Stimulated activated CD8-positive, alpha-beta memory T cell treated with anti-CD3 and anti-CD28 coated beads, Interleukin-15, amount 100 ng/mL, for 48 hours (primary cell): ENCODE measurements at regions not wholly inside any gene's neighbourhood (a gene's known extent, or its start where the extent isn't known, plus 50 kb on each side); places are given as distances from the start of the nearest gene placed in this dataset.

ENCODE experiments used
- DNase-seq, 2 donors: peaks; one replicate each; pipeline ENCODE4 v3.0.0-alpha.2; 2020; ENCODE audit warnings: low read depth in 2 of 2

DNA sequence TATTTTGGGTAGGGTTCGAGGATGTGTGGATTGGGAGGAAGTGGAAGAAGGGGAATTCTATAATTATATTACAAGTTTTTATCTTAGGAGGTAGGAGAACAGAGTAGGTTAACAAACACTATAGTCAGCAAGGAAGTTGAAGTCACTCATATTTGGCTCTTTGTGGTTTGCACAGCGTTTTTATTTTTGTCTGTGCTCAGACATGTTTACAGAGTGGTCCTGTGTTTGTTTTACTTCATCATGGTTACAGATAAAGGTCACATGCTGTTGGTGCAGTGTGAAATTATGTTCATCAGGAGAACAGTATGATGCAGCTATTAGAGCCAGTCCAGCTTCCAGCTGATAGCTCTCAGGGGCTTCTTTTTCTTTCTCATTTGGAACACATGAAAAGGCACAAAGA, 299.9 kb upstream of the SFRP2 start:
- no peak for DNase-seq

DNA sequence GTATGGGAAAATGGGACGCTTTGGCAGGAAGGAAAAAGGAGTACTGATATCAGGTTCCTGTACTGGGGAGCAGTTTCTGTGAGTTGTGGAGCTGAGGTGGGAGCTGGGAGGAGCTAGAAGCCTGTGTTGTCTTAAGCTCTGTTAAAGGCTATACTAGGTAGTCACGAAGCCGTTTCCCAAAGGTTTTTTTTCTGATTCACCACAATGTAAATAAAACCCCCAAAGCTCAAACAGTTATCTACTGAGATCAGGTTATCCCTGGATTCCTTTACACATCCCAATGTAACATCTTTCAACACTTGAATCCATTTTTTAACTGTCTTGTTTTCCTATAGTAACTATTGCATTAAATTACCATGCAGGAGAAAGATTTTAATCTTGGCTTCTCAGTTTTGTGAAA, 297.4 kb upstream of the SFRP2 start:
- DNase-seq: no peak

DNA sequence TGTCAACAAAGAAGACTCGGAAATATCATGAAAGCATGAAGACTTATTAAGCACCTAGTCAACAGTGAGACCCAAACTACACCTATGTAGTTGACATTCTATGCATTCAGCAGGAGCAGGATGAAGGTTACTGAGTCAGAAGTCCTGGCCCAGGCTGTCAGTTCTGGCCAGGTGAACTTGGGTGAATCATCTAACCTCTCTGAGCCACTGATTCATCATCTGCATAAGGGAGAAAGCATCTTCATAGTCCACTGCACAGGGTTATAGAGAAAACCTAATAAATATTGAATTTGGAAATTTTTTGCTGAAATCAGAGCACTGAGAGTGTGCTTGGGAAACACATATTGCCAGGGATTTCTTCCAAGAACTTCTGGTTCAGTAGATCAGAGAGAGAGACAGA, 296.0 kb upstream of the SFRP2 start:
- DNase-seq: no peak

DNA sequence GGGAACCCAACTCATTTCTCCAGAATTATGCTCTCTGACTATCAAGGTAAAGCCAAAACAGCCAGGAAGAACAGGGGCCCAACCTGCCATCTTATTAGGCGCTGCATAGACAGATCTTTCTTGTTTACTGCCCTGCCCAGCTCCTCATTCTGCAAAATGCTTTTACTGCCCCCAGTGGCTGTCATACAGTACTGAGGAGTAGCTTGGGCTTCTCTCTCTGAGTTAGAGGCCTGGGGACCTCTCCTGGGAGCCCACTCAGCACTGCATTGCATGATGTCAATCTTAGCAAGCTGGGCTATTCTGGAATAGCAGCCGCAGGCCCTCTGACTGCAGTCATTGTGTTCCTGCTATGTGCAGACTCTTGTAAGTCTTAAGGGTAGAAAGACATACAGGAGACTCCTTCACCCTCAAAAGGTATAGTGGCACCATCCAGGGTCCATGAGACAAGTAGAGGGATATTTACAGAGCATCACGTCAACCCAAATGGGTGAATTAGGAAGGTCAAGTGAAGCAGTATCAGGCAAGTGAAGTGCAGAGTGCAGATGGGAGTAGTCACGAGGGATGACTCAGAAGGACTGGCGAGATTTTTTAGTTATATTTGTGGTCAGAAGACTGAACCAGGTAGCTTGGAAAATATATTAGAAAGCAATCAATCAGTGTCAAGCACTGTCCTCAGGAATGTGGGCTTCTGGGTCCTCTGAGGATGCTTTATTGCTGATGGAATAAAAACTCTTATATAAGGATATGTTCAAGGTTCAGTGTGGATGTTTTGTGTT, 294.1 kb upstream of the SFRP2 start:
- no peak for DNase-seq

DNA sequence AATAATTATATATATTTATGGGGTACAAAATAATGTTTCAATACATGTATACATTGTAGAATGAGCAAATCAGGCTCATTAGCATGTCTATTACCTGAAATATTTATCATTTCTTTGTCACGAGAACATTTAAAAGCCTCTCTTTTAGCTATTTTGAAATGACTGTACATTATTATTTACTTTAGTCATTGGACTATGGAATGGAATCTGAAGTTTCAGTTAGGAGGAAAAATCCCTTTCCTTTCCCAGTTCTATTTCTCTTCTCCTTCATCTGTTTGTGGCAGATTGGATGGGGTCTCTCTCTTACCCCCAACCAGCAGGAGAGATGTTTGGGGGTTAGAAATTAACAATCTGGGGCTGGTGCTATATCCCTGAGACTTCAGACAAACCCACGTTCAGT, 292.5 kb upstream of the SFRP2 start:
- DNase-seq: no peak

DNA sequence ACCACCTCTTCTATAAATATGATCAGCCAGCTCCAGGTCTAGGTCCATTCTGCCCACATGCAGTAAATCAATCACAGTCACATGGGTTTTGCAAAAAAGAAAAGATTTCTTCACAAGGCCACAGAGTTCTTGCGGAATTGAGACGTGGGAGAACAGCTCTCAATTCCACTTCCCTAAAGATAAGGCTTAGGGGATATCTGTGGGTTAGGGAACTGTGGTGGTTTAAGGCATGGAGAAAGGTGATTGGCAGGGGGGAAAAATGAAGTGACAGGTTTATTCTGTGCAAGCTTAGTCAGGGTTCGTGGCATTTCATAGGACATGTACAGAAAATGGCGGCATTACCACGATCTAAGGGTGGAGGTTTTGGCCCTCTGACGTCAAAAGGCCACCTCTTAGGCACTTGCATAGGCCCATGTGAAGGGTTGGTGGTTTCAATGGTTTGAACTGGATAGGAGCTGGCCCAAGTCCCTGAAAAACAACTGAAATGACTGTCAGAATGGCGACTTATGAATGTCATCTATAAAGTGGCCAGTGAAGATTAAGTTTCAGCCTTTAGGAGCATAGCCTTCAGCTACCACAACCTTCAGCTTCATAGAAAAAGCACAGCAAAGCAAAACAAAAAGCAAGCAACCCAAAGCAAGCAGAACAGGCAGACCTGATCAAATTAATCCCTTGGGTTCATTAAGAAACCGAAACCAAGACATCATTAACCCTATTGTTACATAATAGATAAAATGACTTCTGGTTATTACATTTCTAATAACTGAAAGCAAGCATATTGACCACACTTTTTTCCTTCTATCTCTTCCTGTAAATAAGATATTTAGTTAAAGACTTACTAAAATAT, 289.8 kb upstream of the SFRP2 start:
- no peak for DNase-seq

DNA sequence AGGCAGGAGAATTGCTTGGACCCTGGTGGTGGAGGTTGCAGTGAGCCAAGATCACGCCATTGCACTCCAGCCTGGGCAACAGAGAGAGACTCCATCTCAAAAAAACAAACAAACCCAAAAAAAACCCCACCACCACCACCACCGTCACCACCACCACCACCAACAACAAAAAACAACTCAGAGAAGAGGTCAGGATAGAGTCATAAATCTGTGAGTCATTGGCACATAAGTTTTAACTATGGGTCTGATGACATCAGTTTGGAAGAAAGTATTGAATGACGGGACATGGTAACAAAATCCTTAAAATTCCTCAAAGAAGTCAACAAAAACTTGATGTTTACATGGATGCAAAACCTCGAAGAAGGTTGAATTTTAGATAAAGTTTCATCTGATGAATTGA, 288.0 kb upstream of the SFRP2 start:
- no peak for DNase-seq

DNA sequence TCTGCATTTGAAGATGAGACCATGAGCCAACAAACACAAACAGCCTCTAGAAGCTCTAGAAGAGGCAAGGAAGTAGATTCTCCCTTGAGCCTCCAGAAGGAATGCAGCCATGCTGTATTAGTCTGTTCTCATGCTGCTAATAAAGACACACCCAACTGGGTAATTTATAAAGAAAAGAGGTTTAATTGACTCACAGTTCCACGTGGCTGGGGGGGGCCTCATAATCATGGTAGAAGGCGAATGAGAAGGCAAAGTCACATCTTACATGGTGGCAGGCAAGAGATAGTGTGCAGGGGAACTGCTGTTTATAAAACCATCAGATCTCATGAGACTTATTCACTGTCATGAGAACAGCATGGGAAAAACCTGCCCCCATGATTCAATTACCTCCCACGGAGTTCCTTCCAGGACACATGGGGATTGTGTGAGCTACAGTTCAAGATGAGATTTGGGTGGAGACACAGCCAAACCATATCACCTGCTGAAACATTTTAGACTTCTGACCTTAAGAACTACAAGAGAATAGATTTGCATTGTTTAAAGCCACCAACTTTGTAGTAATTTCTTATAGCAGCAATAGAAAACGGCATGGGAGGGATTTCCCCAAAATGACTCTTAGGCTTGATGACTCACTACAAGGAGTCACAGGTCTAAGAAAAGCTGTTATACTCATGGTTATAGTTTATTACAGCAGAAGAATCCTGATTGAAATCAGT, 284.4 kb upstream of the SFRP2 start:
- no peak for DNase-seq

DNA sequence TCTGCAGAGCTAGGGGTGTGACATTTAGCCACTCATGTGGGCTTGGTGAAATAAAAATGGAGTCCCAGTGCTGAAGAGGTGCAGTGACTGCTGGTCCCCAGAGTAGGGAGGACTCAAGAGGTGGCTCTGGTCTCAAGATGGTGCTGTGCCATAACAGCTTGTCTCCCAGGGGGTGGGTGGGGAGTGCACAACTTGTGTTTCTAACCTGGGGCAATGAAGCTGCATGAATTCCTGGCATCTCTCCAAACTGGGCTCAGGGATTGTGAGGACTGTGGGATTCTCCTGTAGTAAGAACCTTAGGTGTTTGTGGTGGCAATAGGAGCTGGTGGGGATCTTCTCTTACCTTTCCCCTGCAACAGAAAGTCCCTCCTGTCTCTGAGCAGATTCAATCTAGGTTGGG, 278.9 kb upstream of the SFRP2 start:
- DNase-seq: no peak

DNA sequence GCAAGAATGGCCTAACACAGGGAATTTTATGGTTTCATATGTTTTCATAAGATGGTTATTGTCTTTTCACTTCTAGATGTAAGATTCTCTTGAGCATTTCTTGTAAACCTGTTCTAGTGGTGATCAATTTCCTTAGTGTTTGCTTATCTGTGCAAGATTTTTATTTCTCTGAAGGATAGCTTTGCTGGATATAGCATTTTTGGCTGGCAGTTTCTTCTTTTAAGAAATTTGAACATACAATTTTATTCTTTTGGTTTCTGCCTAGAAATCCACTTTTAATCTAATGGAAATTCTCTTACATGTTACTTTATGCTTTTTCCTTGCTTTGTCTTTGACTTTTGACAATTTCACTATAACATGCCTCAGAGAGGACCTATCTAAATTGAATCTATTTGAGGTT, 276.5 kb upstream of the SFRP2 start:
- no peak for DNase-seq

DNA sequence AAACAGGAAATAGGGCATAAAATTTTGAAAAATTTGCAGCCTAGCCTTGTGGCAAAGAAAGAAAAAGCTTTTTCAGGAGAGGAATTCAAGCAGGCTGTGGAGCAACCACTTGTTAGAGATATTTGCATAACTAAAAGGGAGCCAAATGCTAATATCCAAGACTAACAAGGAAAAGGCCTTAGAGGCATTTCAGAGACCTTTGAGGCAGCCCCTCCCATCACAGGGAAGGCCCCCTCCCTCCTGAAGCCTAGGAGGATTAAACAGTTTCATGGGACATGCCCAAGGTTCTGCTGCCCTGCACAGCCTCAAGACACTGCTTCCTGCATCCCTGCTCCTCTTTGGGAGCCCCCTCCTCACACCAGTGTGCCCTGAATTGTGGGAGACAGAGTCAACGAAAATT, 275.4 kb upstream of the SFRP2 start:
- DNase-seq: no peak

DNA sequence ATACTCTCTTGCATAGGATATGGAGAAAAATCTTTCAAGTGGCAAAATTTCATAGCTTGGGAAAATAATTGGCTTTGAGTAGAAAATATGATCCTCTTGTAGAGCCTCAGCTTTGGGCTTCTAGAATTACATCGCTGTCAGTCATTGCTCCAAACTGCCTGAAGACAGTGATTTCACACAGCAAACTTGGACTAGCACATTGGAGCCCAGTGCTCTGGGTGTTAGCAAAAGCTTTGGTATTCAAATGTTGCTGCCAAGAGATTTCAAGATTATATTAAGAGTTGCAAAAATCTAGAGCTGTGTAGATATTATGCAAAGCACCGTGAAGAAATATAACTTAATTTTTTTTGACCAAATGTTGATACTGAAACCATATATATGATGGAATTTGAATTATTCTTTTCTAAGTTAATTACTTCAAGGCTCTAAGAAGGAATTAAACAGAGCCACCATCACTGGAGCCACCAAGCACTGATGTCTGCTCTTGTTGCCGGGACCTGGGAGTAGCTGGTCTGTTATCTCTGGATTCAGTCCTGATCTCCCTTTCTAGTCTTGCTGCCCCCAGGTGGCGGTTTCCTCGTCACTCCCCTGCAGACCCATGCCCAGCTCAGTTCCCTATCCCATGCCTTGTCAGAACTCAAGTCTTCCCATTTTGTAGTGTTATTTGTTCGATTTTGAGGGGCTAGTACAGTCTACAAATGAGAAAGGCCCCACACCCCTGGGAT, 260.7 kb upstream of the SFRP2 start:
- no peak for DNase-seq

DNA sequence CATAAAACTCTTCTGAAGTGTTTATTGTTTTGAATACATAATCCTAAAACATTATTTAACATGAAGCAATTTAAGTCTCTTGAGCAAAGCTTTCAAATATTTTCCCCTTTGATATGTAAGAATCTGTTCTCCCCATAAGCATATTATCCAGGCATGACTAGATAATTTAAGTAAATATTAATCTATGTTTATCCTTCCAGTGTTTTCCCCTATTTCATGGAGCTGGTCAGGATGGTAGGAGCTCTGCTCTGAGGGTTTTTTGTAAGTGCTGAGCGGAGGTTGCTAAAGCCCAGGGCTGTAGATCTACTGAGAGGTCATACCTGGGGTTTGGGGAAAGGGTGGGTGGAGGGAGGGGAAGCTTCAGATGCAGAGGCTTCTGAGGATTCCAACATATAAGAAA, 258.9 kb upstream of the SFRP2 start:
- no peak for DNase-seq

DNA sequence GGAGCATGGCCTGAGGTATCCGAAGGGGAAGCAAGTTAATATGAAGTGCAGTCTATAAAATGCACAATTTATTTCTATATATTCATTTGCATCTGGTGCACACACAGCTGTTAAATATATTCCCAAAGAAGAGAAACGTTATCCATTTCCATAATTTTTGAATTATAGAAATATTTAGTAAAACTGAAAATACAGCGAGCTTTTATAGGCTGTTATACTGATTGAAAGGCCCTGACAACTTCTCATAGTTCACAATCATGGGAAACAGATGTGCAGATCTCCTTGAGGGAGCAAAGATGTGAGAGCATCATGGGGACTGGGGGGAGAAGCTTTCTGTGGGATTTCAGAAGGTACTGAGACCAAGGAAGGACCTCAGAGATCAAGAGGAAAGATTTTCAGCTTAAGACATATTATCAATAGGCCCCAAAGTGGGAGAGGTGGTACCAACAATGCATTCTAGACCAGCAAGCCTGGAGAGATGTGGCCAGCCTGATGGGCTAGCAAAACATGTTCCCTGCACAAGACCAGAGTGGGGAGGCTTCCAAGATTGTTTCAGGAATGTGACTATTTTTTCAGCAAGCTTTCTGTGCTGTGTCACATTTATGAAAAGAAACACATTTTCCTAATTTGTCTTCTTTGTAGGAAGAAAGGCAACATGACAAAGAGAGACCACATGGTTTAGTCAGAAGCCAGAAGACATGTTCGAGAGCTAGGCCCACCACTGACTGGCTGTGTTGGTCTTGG, 256.0 kb upstream of the SFRP2 start:
- DNase-seq: no peak

DNA sequence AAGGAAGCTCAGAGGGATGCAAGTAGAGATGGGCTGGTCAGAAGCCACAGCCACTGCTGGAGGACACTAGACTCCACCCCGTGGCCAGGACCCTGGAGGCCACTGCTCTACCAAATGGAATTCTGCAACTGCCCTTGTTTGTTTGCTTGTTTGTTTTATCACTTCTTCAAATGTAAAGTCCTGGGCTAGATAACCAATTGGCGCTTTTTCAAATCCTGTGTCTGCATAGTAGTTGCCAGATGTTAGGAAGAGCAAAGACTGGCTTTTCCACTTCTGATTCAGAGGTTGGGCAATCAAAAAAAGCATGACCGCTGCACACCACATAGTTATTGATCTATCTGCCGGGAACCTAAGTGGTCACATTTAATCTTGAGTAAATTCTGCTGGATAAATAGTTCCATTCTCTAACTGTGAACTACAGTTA, 255.2 kb upstream of the SFRP2 start:
- no peak for DNase-seq

DNA sequence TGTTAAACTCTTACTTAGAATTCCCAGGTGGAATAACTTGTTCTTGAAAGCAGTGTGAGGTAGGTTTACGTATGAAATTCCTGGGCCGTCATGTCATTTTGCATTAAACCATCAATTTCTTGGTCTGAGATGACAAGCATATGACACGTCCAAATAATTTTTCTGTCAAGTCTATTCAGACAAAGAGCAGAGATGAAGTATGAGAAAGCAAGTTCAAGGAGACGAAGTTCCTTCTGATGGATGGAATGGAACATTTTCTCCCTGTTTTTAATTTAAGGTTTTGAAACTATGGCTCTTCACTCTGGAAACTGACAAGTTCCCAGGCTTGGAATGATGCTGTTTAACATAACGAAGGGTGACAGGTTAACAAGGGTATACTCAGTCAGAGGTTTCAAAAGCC, 252.8 kb upstream of the SFRP2 start:
- no peak for DNase-seq

DNA sequence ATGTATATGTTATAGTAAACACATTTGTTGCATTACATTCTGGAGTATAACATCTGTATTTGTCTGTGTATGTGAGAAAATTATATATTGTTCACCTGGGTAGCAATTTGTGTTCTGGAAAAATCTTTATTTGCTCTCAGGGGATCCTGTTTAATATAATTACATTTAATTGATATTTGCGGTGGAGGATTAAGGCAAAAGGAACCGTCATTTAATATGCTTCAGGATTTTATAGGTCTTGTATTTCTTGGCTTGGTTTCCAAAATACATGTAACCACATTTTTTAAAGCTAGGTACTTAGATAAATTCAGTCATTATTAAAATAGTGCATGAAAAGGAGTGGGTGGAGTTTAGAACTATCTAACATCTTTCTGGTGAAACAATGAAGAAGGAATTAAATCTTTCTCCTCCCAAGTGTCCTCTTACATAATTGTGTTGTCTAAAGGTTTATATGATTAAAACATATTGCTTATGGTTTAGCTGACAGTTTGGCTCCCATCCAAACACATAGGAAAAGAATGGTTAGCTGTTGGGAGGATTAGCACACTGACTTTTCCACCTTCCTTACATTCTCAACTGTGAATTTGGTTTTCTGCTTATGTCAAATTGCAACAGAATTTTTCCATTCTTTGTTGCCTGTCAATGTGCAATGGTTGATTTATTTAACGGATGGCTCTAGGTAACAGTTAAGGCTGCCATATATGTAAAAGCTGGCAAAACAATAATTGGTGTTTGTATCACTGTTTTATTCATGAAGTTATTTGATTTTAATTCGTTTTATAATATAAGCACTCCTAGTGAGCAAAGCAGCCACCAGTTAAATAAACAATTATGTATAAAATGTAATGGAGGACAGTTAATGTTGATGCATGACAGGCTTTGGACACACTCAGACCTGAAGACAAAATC, 250.8 kb upstream of the SFRP2 start:
- no peak for DNase-seq

DNA sequence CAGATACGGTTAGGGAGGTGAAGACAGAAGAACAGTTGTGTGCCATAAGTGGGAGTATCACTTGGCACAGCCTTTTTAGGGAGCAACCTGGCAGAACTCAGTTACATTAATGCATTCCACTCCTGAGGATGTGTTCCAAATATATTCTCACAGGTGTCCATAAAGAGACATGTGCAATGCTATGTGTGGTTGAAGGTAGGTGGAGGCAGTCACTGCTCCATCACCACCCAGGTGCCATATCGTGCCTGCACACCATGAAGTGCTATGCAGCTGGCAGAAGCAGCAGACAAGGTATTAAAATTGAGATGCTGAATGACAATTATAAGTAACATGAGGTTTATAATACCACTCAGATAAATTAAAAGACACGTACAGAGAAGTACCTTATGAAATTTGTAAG, 248.0 kb upstream of the SFRP2 start:
- no peak for DNase-seq

DNA sequence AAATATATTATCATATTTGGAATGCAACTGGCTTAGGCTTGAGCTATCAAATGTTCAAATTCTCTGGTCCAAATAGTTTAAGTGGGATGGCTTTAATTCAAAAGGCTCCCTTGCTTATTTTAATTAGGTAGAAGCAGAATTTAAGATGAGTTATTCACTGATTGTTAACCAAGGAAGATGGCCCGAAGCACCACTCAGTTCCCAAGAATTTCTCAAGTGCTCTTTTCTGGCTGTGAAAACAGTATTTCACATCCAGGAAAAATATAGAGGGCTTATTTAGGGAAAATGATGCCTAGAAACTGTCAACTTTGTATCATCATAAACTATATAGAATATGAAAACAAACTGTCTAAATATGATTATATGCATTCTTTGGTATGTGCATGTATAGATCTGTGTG, 246.5 kb upstream of the SFRP2 start:
- DNase-seq: no peak

DNA sequence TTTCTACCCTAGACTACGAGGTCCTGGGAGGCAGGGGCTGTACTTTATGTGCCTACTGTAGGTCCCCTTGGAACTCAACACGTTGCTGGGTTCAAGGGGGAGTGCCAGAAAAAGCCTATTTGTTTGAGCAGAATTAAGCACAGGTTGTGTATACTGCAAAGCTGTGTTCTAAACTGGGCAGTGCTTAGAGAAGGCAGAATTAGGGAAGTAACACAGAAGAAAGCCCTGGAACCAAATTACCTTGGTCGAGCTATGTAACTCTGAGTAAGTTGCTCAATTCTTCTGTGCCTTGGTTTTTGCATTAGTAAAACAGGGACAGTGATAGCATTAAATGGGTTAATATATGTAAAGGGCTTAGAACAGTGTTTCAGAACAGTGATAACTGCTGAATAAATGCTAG, 245.0 kb upstream of the SFRP2 start:
- no peak for DNase-seq
